ENCODE measurements at regions not wholly inside any gene's neighbourhood (a gene's known extent, or its start where the extent isn't known, plus 50 kb on each side); places are given as distances from the start of the nearest gene placed in this dataset.
A peak's percentile ranks its signal among the peaks of the same experiment; 100 is the strongest.

DNA sequence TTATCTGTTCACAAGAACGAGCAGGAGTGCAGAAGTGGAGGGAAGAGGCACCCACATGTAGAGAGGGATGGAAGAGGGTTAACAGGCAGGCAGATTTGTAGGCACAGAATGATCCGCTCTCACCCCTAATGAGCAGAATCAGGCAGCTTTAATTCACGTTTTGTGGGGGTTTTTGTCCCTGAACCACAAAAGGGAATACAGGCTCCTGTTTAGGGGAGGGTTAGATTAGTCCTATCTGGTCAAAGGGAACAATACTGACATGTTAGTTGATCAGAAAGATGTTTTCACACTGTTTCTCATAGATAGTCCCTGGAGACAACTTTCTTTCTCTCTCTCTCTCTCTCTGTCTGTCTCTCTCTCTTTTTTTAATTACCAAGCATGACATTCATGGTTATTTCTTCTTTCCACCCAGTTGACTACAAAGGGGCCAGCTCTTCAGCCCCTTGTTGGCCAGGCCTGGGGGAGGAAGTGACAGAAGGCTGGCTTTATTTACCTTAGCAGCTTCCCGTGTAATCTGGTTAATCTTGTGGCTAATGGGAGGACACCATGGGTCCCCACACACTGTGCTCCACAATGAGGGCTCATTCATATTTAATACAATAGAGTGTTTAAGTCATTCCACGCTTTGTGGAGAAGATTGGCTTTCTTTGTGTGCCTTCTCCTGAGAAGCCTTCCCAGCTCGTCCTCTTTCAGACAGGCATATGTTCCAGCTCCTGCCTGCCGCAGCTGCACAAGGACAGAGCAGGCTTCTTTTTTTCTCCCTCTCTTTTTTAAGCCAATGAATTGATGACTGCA, 958.8 kb downstream of the TFAP2A start:
- DNase-seq (ENCODE audit: low read depth in 1 of 2, low spot score in 1 of 2), result no peak
- in situ Hi-C loops (cut with HindIII; ENCODE audit: low pct_unique_long_range_greater_than_20kb, low sequenced_read_pairs), result no loop called here
- TF ChIP-seq JUND (IDR thresholded peaks at IDR 0.05; ENCODE audit: low read depth), result no peak

- in situ Hi-C loops (cut with HindIII; ENCODE audit: low pct_unique_long_range_greater_than_20kb, low sequenced_read_pairs), result no loop called here
- TF ChIP-seq JUND (IDR thresholded peaks at IDR 0.05; ENCODE audit: low read depth), result no peak
- peak in 1 of 2 experiments; percentile 19 for DNase-seq (ENCODE audit: low read depth in 1 of 2, low spot score in 1 of 2)
Observed at GRCh38 chr6:9439621-9440330, 975.1 kb downstream of the TFAP2A start.

DNA sequence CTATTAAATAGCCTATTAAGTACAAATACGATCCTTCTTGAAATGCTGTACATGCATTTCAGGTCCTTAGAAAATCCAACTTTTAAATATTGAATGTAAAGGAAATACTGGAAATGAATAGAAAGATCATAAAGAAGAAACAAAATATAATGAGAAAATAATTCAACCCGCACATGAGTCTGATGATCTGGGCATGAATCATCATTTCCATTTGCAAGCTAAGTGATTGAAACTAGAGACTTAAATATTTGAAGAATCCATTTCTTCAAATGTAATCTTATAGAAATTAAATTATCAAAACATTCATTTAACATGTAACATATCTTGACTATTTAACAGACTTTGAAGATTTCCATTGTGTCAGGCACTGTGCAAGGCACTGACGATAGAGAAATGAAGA, 977.0 kb downstream of the TFAP2A start:
- no peak for DNase-seq (ENCODE audit: low read depth in 1 of 2, low spot score in 1 of 2)
- TF ChIP-seq JUND (IDR thresholded peaks at IDR 0.05; ENCODE audit: low read depth), result no peak
- in situ Hi-C loops (cut with HindIII; ENCODE audit: low pct_unique_long_range_greater_than_20kb, low sequenced_read_pairs), result no loop called here

- no peak for DNase-seq (ENCODE audit: low read depth in 1 of 2, low spot score in 1 of 2)
- no peak for TF ChIP-seq JUND (IDR thresholded peaks at IDR 0.05; ENCODE audit: low read depth)
- in situ Hi-C loops (cut with HindIII; ENCODE audit: low pct_unique_long_range_greater_than_20kb, low sequenced_read_pairs), result no loop called here
Observed at GRCh38 chr6:9435281-9435680, 979.6 kb downstream of the TFAP2A start.

GRCh38 chr6:9431945-9432344, 982.9 kb downstream of the TFAP2A start:
- DNase-seq (ENCODE audit: low read depth in 1 of 2, low spot score in 1 of 2), result no peak
- TF ChIP-seq JUND (IDR thresholded peaks at IDR 0.05; ENCODE audit: low read depth), result no peak
- in situ Hi-C loops (cut with HindIII; ENCODE audit: low pct_unique_long_range_greater_than_20kb, low sequenced_read_pairs), result no loop called here

GRCh38 chr6:9428421-9429172, 986.3 kb downstream of the TFAP2A start:
- DNase-seq (ENCODE audit: low read depth in 1 of 2, low spot score in 1 of 2), result no peak
- no peak for TF ChIP-seq JUND (IDR thresholded peaks at IDR 0.05; ENCODE audit: low read depth)
- in situ Hi-C loops (cut with HindIII; ENCODE audit: low pct_unique_long_range_greater_than_20kb, low sequenced_read_pairs), result no loop called here

GRCh38 chr6:9422138-9422537, 986.8 kb upstream of the SLC35B3 start:
- in situ Hi-C loops (cut with HindIII; ENCODE audit: low pct_unique_long_range_greater_than_20kb, low sequenced_read_pairs), result no loop called here
- DNase-seq (ENCODE audit: low read depth in 1 of 2, low spot score in 1 of 2), result no peak

GRCh38 chr6:9420316-9421015, 985.1 kb upstream of the SLC35B3 start:
- TF ChIP-seq JUND (IDR thresholded peaks at IDR 0.05; ENCODE audit: low read depth), result no peak
- in situ Hi-C loops (cut with HindIII; ENCODE audit: low pct_unique_long_range_greater_than_20kb, low sequenced_read_pairs), result no loop called here
- no peak for DNase-seq (ENCODE audit: low read depth in 1 of 2, low spot score in 1 of 2)

More at GRCh38 chr6:9422138-9422537, 986.8 kb upstream of the SLC35B3 start:
- no peak for TF ChIP-seq JUND (IDR thresholded peaks at IDR 0.05; ENCODE audit: low read depth)

- no peak for TF ChIP-seq JUND (IDR thresholded peaks at IDR 0.05; ENCODE audit: low read depth)
- in situ Hi-C loops (cut with HindIII; ENCODE audit: low pct_unique_long_range_greater_than_20kb, low sequenced_read_pairs), result no loop called here
Observed at GRCh38 chr6:9417400-9417799, 982.1 kb upstream of the SLC35B3 start.

DNA sequence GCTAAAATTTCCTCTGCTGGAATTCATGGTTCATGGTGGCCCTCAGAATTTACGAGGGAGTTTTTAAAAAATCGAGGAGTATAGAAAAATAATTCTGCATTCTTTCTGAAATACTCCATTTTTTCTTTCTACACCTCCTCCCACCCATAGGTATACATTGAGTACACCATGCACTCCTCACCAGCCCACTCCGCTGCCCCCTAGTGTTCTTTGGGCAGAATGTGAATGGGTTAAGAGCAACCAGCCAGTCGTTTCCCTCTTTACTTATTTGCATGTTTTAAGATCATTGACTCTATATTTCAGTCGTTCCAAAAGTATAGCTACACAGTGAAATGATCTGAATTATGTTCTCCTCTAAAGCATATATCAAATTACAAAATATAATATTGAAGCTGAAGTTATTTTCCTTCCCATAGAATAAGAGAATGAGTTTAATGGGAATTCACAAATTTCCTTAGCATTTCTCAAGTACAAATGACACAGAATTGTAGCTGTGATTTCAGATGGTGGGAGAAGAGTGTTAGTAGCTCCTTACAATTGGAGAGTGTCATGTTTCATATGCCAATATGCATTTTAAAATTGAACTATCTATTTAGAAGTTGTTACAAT, 977.7 kb upstream of the SLC35B3 start:
- TF ChIP-seq JUND (IDR thresholded peaks at IDR 0.05; ENCODE audit: low read depth), result no peak
- in situ Hi-C loops (cut with HindIII; ENCODE audit: low pct_unique_long_range_greater_than_20kb, low sequenced_read_pairs), result no loop called here
- DNase-seq (ENCODE audit: low read depth in 1 of 2, low spot score in 1 of 2), result peak in 1 of 2 experiments; percentile 71

More at GRCh38 chr6:9417400-9417799, 982.1 kb upstream of the SLC35B3 start:
- DNase-seq (ENCODE audit: low read depth in 1 of 2, low spot score in 1 of 2), result no peak

GRCh38 chr6:9409126-9409525, 973.8 kb upstream of the SLC35B3 start:
- no peak for DNase-seq (ENCODE audit: low read depth in 1 of 2, low spot score in 1 of 2)
- TF ChIP-seq JUND (IDR thresholded peaks at IDR 0.05; ENCODE audit: low read depth), result no peak
- in situ Hi-C loops (cut with HindIII; ENCODE audit: low pct_unique_long_range_greater_than_20kb, low sequenced_read_pairs), result no loop called here

All from T47D (cell line).